ENCODE measurements at regions not wholly inside any gene's neighbourhood (a gene's known extent, or its start where the extent isn't known, plus 50 kb on each side); places are given as distances from the start of the nearest gene placed in this dataset.

GRCh38 chr10:10125676-10126075, 892.0 kb upstream of the CELF2 start:
- no peak for DNase-seq (ENCODE audit: low read depth)
- TF ChIP-seq, protein P1, sequence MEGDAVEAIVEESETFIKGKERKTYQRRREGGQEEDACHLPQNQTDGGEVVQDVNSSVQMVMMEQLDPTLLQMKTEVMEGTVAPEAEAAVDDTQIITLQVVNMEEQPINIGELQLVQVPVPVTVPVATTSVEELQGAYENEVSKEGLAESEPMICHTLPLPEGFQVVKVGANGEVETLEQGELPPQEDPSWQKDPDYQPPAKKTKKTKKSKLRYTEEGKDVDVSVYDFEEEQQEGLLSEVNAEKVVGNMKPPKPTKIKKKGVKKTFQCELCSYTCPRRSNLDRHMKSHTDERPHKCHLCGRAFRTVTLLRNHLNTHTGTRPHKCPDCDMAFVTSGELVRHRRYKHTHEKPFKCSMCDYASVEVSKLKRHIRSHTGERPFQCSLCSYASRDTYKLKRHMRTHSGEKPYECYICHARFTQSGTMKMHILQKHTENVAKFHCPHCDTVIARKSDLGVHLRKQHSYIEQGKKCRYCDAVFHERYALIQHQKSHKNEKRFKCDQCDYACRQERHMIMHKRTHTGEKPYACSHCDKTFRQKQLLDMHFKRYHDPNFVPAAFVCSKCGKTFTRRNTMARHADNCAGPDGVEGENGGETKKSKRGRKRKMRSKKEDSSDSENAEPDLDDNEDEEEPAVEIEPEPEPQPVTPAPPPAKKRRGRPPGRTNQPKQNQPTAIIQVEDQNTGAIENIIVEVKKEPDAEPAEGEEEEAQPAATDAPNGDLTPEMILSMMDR (conservative IDR thresholded peaks at IDR 0.05; ENCODE audit: low read depth, low read length) = no peak
- H3K4me3 ChIP-seq (ENCODE audit: low read depth, low read length) = no peak overlapping the region

- peak; percentile 27 for DNase-seq (ENCODE audit: low read depth)
- H3K4me3 ChIP-seq (ENCODE audit: low read depth, low read length) = no peak overlapping the region
- TF ChIP-seq, protein P1 (conservative IDR thresholded peaks at IDR 0.05; ENCODE audit: low read depth, low read length) = no peak
These were observed 891.5 kb upstream of the CELF2 start for GRCh38 chr10:10126218-10126617.

DNA sequence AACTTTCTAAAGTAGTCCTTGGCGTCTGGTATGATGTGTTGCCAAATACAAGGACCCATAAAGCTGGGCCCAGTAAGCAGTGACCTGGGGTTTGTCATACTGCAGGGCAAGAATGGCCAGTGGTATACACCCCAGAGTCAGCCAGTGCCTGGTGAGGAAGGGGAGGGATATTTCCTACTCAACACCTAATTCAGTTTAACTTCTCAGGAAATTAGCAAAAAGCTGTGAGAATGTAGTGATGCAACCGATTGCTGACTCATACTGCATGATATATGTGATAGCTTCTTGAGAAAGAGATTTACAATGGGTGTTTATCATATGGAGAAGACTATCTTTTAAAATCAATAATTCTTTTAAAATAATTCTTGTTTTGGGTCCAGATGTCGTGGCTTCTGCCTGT, 889.3 kb upstream of the CELF2 start:
- H3K4me3 ChIP-seq (ENCODE audit: low read depth, low read length) = no peak overlapping the region
- TF ChIP-seq, protein P1 (conservative IDR thresholded peaks at IDR 0.05; ENCODE audit: low read depth, low read length) = no peak
- DNase-seq (ENCODE audit: low read depth) = peak; percentile 43

DNA sequence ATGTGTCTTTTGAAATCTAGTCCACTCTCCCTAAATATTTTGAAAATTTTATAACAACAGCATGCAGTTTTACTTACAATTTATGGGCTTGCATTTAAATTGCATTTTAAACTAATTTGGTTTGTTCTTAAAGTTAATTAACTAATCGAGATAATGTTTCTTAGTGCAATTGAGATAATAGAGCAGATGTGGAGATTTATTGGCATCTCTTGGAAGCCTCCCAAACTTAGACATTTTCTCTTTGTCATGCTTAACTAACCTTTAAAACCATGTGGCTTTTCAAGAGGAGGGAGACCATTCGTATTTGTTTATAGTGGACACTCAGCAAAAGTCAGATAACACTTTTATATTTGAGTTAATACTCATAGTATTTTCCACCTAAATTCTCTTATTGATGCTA, 887.0 kb upstream of the CELF2 start:
- DNase-seq (ENCODE audit: low read depth) = no peak
- H3K4me3 ChIP-seq (ENCODE audit: low read depth, low read length) = no peak overlapping the region
- TF ChIP-seq, protein P1 (conservative IDR thresholded peaks at IDR 0.05; ENCODE audit: low read depth, low read length) = no peak

- TF ChIP-seq, protein P1 (conservative IDR thresholded peaks at IDR 0.05; ENCODE audit: low read depth, low read length) = no peak
- DNase-seq (ENCODE audit: low read depth) = peak; percentile 16
- no peak overlapping the region for H3K4me3 ChIP-seq (ENCODE audit: low read depth, low read length)
These were observed 885.7 kb upstream of the CELF2 start for GRCh38 chr10:10132009-10132408.

- TF ChIP-seq, protein P1 (conservative IDR thresholded peaks at IDR 0.05; ENCODE audit: low read depth, low read length) = no peak
- no peak overlapping the region for H3K4me3 ChIP-seq (ENCODE audit: low read depth, low read length)
- DNase-seq (ENCODE audit: low read depth) = no peak
These were observed 884.4 kb upstream of the CELF2 start for GRCh38 chr10:10133281-10133680.

- TF ChIP-seq, protein P1 (conservative IDR thresholded peaks at IDR 0.05; ENCODE audit: low read depth, low read length) = no peak
- peak; percentile 9 for DNase-seq (ENCODE audit: low read depth)
- H3K4me3 ChIP-seq (ENCODE audit: low read depth, low read length) = no peak overlapping the region
These were observed 879.0 kb upstream of the CELF2 start for GRCh38 chr10:10138685-10139084.

All from choroid plexus epithelial cell (primary cell).